ENCODE measurements at regions not wholly inside any gene's neighbourhood (a gene's known extent, or its start where the extent isn't known, plus 50 kb on each side); places are given as distances from the start of the nearest gene placed in this dataset.

DNA sequence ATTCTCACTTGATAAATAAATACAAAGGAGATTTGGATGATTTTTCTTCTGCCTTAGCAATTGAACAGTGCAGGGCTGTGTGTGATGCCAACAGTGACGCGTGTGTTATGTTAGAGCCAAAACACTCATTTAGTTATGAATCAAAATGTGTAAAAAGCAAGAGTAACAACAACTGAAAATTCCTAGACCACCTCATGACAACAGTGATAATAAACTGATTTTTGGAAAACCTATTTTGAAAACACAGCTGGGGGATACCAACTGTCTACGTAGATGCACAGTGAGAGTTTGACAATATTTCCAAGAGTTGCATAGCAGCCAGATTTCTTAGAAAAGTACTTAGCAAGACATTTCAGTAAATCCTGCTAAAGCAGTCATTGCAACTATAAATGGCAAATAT, 323.9 kb downstream of the GALR1 start:
- no peak for DNase-seq (ENCODE audit: low spot score)

DNA sequence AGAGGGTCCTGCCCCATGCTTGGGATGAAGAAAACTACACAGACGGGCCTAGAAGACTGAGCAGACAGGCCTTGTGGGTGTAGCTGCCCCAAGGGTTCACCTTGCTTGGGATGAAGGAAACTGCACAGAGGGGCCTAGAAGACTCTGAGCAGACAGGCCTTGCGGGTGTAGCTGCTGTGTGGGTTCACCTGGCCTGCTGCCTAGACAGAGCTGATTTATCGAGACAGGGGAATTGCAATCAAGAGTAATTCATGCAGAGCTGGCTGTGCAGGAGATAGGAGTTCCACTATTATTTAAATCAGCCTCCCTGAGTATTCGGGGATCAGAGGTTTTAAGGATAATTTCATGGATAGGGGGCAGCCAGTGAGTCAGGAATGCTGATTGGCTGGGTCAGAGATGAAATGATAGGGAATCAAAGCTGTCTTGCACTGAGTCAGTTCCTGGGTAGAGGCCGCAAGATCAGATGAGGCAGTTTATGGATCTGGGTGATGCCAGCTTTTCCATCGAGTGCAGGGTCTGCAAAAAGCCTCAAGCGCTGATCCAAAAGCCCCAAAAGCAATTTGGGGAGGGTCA, 341.4 kb downstream of the GALR1 start:
- DNase-seq (ENCODE audit: low spot score), result no peak

DNA sequence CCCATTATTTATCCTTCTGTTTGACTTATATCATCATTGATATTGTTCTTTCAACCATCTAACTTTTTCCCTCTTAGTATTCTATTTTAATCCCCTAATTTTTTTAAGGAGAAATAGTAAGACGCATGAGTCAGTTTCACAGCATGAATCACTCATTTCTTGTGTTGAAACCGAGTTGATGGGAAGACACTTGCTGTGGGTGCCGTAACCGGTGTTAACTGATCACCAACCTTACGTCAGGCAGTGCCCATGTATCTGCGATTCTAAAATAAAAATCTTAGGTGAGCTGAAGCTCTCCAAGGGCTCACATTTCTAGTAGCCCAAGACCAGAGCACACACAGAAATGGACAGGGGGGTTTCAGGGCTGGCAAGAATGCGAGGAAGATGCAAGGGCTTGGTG, 348.1 kb downstream of the GALR1 start:
- DNase-seq (ENCODE audit: low spot score), result no peak

DNA sequence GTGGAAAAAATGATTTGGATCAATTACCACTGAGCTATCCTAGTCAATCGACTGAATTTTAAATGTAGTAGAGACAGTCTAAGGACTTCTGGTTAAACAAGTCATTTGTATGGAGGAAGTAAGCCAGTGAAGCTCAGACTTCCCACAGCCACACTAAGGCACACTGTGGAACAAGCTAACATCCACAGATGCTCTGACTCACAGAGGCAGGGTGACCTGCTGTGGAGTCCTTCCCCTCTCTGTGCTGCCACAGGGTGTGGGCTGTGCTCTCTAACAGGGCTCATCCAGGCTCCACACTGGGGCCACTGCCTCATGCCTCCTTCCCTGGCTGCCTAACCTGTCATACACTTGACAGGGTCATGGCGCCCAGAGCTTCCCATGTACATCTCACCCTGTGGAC, 351.0 kb downstream of the GALR1 start:
- DNase-seq (ENCODE audit: low spot score), result no peak

DNA sequence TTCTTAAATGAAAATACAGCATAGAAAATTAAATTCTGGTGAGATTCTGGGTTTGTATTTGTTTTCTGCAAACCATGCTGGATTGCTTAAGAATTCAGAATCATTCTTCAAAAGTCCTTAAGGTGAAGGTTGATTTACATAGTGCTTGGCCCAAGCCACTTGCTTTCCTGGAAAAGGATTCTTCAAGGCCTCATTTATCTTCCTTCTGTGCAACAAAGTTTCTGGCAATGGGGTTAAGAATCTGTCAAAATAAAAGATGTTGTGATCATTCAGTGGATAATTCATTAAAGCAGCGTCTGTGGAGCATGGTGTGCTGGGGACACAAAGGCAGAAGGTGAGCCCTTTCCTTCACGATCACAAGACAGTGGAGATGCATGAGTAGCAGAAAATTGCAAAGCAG, 351.9 kb downstream of the GALR1 start:
- DNase-seq (ENCODE audit: low spot score), result no peak

DNA sequence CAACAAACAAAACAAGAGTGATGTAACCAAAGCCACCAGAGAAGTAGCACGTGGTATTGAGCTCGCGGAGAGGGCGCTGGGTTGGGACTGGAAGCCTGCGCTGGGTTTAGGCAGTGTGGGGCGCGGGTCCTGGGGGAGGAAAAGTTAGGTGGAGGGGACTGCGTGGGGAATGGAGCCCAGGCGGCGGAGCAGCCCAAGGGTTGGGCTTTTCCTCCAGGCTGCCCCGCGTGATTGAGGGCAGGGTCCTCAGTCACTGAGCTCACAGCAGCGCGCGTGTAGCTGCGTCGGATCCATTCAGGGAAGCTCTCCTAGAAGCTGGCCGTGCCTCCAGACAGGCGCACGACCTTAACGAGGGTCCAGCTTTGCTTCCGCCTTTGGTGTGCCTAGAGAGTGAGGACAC, 357.4 kb downstream of the GALR1 start:
- DNase-seq (ENCODE audit: low spot score), result no peak

DNA sequence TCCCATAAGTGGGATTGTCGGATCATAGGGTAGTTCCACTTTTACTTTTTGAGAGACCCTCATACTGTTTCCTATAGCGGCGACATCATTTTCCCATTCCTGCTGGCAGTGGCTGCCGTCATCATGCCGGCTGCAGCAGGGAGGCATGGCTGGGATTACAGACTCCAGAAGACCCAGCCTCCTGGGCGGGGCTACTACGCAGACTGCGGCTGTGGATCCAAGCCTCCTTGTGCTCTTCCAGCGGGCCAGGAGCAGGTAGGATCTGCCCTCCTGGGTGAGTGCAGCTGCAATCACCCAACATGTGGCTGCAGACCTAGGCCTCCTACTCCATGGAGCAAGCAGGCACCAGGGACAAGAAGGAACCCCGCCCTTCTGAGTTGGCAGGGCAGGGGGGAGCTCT, 359.2 kb downstream of the GALR1 start:
- DNase-seq (ENCODE audit: low spot score), result no peak

DNA sequence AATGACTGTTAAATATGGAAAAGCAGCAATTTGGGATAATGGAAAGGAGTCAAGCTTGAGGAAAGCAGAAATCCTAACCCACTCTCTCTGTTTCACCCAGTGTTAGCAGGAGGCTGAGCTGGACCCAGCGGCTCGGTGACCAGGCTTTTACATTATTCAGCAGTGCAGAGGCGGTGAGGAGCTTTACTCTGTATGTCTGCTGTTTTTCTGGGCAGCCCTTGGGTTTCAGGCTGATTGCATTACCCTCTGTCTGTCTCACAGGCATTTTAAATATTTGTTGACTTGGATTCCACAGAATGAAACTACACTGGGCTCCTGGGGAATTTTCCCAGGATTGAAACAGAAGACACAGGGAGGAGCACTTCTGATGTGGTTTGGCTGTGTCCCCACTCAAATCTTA, 368.0 kb downstream of the GALR1 start:
- DNase-seq (ENCODE audit: low spot score), result no peak

DNA sequence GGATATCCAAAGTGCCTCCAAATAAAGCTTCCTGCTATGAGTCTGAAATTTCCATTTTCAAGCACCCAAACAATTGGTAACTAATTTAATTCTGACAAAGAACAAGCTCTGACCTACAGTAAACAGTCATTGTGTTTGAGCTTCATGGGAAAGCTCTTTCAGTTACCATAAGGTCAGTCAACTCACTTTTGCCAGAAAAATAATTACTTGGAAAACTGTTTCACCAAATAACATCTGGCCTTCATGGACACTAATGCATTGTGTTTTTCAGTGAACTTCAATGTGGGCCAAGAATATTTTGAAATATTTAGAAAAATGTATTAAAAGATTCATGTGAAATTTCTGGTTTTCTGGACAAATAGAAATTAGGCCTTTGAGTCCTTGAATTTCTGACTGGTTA, 369.9 kb downstream of the GALR1 start:
- DNase-seq (ENCODE audit: low spot score), result no peak

DNA sequence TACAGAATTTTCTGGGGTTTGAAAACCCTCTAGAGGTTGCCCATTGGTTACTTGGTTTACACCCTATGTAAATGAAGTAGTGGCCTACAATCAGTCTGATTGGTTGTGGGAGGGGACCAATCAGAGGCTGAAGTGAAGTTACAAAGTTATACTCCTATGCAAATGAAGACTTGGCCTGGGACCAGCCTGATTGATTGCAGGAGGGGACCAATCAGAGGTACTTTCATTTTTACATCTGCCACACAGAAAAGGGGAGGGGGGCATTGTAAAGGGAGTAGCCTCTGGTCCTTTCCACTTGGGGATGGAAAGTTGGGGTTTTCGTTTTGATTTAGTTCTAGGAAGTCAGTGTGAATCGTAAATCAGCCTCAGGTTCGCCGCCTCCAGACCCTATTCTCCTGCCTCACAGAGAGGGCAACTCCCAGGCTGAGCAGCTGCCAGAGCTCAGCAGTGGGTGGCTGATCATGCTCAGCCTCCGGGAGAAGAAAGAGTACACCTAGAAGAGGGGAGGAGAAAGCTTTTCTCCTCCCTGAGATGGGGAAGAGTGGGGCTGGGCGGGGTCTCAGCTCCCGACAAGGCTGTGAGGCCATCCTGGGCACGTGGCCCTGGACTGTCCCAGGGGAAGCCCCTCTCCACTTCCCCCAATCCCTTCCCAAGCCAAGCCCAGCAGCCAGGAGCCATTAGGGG, 372.5 kb downstream of the GALR1 start:
- DNase-seq (ENCODE audit: low spot score), result no peak

DNA sequence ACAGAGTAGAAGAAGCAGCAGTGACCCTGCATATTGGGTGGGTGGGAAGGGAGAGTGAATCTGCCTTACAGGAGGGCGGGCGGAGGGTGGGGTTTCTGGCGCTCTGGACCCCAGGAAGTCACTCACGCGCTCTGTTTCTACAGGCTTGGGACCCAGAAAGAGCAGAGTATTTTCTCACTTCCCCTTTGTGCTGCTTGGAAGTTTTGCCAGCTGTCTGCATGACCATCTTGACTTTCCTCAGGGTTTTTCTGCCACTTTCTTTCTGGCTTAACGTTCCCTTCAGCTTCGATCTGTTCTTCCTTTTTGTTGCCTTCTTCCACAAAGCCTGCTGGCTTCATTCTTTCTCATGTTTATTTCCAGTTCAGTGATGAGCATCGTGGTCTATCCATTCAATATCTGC, 383.1 kb downstream of the GALR1 start:
- DNase-seq (ENCODE audit: low spot score), result no peak

DNA sequence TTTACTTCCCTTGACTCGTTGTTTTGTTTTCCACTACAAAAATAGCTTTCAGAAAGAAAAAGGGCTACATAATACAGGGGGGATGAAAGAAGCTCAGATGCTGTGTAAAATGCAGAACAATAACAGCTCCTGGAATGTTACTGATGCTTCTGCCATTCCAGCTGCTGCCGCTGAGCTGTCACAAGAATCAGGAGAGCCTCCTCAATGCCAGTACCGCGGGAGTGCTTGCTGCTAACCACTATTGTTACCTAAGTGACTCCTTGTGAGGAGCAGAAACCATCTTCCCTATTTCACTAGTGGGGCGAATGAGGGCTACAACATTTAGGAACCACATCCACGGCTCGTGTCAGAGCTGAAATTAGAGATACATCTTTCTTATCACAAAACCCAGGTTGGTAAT, 384.8 kb downstream of the GALR1 start:
- DNase-seq (ENCODE audit: low spot score), result no peak

DNA sequence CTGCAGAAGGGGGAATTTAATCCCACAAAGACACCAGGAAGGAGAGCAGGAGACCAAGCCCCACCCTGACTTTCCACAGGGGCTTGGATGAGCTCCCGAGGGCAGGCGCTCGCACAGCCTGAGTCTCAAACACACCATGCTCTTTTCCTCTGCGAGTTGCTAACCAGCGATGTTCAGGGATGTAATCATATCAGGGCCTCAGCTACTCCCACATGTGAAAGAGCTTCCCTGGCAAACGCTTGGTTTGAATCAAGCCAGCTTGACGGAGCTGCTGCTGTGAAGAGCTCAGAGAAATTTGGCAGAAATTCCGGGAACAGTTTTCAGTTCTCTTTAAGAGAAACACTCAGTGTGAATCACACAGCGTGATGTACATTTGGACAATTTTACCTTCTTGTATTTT, 385.8 kb downstream of the GALR1 start:
- DNase-seq (ENCODE audit: low spot score), result no peak

DNA sequence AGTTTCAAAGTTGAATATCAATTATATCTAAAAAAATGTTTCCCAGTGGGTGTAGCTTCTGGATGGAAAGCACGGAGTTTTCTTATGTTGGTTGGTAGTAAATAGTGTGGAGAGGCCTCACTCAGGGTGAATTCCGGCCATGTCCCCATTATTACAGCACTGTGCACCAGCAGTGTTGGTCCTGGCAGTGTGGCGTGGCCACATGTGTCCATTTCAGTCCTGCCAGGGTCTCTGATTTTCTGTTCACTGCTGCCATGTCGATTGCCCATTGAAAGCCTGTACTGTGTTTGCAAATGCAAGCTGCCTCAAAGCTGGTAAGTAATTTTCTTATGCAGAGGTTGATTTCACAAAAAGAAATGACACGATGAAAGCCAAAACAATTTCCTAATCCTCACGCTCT, 386.2 kb downstream of the GALR1 start:
- DNase-seq (ENCODE audit: low spot score), result no peak

DNA sequence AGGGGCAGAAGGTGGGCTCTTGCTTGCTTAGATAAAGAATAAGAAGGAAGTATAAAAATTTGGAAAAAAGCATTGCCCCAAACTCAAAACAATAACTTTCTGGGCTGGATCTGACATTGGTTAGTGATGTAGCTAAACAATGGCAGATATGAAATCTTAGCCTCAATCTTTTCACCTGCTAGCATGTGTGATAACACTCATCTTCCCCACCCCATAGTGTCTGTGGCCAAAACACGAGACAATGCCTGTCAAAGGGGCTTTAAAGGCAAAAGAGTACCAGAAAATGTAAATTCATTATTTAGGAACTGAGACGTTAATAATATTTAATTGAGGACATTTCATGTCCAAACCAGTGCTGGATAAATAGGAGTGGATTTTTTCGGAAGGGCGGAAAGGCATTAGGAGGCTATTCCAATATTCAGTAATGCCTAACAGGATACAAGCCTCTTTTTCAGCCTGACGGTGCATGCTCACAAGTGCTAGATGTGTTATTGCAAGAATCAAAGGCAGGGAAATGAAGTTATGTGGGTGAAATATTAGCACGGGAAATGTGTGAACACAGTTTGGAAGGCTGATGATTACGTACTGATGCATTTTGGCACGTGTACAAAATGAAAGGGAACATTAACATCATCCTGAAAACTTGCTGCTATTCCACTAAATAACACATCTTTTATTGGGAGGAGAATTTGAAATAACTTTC, 395.7 kb downstream of the GALR1 start:
- no peak for DNase-seq (ENCODE audit: low spot score)

DNA sequence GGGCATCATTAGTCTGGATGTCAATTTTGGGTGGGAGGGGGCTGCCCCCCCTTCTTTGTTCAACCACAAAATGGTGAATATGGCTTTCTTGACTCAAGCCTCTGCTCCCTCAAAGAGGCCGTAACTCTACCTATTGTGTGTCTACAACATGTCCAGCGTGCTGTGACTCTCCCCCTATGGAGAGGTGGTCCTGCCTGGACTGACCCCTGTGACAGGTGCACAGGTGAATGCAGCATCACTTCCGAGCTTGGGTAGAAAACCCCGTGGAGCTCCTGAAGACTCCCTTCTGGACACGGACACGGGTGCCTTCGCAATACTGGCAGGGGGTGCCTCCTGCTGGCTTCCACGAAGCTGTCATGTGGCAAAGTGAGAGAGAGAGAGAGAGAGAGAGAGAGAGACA, 397.8 kb downstream of the GALR1 start:
- DNase-seq (ENCODE audit: low spot score), result no peak

DNA sequence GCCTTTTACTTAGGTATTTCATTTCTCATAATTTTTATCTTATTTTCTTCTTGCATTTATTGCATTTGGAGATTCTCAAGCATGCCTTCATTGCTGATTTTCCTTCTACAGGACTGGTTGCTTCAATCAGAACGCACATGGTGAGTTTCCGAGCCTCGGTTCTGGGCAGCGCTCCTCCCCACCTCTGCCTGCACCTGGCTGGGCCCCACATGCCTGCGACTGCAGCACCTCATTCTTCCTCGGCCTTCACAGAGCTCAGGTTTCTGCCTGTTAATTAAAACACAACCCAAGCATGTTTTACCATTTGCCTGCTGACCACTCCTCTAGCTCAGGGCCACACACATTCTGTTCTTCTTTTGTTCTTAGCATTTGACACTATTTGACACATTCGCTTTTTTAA, 398.8 kb downstream of the GALR1 start:
- no peak for DNase-seq (ENCODE audit: low spot score)

DNA sequence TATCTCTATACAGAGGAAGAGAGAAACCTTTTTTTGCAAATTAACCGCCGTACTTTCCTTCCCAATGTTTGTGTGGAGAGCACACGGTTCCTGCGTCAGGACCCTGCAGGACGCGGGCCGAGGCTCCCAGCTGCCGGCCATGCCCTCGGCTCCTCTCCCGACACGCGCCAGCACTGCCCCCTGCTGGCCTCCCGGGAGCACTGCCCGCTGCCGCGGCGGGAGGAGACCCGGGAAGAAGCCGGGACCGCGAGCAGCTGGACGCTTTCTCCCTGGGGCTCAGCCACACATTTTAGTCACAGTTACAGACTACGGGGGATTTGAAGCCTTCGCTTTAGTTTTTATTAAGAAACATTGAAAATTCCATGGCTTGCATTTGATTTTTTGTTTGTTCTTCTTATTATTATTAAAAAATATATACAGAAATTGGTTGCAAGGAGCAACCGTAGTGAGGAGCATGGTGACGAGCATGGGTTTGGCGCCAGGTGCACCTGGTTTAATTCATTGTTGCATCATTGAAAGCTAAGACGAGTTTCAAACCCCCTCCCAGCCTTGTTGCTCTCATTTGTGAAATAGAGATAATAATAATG, 401.2 kb downstream of the GALR1 start:
- DNase-seq (ENCODE audit: low spot score), result peak; percentile 58

DNA sequence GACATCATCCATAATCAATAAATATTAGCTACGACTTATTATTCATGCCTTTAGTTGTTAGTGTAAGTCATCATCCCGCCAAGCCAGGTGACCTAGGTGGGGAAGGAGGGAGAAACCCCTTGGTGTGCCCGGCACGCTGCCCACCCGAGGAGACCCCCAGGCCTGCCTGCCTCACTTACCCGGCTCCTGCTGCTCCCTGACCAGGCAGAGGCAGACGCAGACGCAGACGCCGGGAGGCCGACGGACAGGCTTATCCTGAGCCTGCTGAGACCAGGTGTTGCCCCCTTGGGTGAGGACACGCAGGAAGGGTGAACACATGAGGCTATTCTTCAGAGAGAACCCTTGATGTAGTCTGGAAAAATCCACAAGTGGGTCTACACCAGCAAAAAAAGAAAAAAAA, 401.8 kb downstream of the GALR1 start:
- no peak for DNase-seq (ENCODE audit: low spot score)

DNA sequence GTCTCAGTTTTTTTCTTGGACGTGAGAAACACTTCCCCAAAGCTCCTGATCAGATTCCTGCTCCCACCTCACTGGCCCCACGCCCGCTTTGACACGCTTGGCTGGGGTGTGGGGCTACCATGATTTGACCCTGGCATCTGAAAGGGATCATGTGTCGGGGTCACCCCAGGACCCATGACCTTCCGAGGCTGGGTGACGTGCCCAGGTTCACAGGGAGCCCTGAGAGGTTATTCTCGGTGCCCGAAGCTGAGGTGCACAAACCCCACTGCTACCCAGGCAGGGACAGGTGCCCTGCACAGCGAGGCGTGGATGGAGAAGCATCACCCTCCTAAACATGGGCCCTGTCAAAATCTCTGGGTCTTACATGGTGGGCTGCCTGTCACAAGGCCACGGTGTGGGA, 404.1 kb downstream of the GALR1 start:
- DNase-seq (ENCODE audit: low spot score), result no peak

DNA sequence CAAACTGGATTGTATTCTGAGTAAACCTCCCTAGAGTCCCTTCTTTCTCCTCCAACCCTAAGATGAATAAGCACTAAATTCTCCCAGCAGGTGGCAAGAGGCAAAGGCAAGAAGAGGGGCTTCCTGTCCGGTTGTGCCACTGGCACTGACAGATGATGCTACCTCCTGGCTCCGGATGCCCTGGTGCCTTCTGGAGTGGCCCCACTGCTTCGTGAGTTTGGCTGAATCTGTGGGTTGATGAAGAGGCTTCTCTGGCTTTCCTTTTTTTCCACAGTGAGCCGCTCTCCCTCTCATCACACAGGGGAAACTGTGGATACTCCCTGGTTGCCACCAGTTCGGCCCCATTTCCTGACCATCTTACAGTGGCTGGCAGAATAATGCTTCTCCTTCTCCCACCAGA, 404.7 kb downstream of the GALR1 start:
- DNase-seq (ENCODE audit: low spot score), result no peak

DNA sequence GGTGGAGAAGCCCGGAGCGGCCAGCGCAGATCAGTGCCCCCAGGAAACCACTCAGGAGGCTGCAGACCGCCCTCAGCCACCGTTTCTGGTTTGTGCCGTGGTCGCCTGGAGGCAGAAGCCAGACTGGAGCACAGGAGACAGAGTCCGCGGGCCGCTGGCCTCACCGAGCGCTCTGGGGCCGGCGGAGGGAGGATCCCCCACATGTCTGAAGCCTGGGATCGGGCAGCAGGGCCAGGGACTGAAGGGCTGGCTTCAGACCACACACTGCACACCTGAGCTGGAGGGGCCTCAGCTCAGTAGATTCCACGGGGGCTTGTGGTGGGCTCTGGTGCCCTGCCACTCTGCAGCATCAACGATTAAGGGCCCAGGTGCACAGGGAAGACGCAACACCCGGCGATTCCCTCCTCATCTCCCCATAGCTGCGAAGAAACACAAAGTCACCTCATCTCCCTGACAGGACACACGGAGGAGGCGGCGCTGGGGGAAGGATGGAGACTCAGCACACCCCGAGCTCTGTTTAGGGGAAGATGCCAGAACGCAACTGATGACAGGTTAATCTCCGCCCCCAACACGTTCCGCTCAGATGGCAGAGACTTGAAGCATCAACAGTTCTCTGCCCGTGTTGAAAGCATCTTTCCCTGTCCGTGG, 408.1 kb downstream of the GALR1 start:
- DNase-seq (ENCODE audit: low spot score), result no peak

DNA sequence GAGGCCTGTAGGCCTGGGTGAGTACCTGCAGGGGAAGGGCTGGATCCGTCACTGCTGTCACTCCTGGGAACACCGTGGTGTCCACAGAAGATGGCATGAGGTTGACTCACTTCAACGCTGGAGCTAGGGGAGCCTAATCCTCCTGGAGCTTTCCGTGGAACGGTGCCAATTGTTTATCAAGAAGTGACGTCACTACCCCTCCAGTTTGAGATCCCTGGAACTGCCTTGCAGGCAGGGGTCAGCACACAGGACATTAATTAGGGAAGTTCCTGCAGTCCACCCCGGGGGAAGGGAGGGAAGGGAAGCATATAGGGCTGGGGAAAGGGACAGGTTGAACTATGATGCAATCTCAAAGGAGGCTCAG, 408.6 kb downstream of the GALR1 start:
- DNase-seq (ENCODE audit: low spot score), result no peak

Measured in D341Med (cell line).